CD8-positive, alpha-beta memory T cell (primary cell): ENCODE measurements at regions not wholly inside any gene's neighbourhood (a gene's known extent, or its start where the extent isn't known, plus 50 kb on each side); places are given as distances from the start of the nearest gene placed in this dataset.

Experiments
- CTCF ChIA-PET: fragments of 350-600 bp; sonication (Branson Sonifier 250); formaldehyde crosslinking; loops from one replicate; lab custom pipeline; 2021; ENCODE audit warnings: antibody characterized with exemption; lab: Charles Lee
- POLR2A ChIA-PET: fragments of 350-600 bp; sonication (Branson Sonifier 250); formaldehyde crosslinking; loops from one replicate; lab custom pipeline; 2021; ENCODE audit warnings: antibody characterized with exemption; lab: Charles Lee
- DNase-seq, 5 donors: peaks; one replicate each; pipeline versions ENCODE4 v3.0.0 to v3.0.0-alpha.2; 2020 to 2022; ENCODE audit warnings: mixed read lengths in 1 of 5
- H3K27ac ChIP-seq: one replicate; pipeline ENCODE4 v1.7.0; 2013; ENCODE audit warnings: low read depth, mild to moderate bottlenecking, low read length, moderate library complexity
- H3K27me3 ChIP-seq: 2 replicates; pipeline ENCODE4 v1.7.0; 2013; ENCODE audit warnings: low read length, mild to moderate bottlenecking; ENCODE audit not compliant: insufficient read depth, poor library complexity, severe bottlenecking
- H3K36me3 ChIP-seq: 2 replicates; pipeline ENCODE4 v1.7.0; 2013; ENCODE audit warnings: mild to moderate bottlenecking, low read length, moderate library complexity; ENCODE audit not compliant: insufficient read depth
- H3K4me1 ChIP-seq: 2 replicates; pipeline ENCODE4 v1.7.0; 2013; ENCODE audit warnings: mild to moderate bottlenecking, low read length, moderate library complexity; ENCODE audit not compliant: insufficient read depth
- H3K4me3 ChIP-seq: 2 replicates; pipeline ENCODE4 v1.7.0; 2013; ENCODE audit warnings: mild to moderate bottlenecking, low read length
- H3K9me3 ChIP-seq: 2 replicates; pipeline ENCODE4 v1.7.0; 2013; ENCODE audit warnings: mild to moderate bottlenecking, low read length
- H3K27ac Mint-ChIP-seq, 8 donors: one replicate each; pipeline ENCODE4 v1.8.0; 2020 to 2021; ENCODE audit warnings: mixed read lengths in 8 of 8, mild to moderate bottlenecking in 6 of 8, inconsistent platforms in 3 of 8, moderate library complexity in 3 of 8
- H3K27me3 Mint-ChIP-seq, 2 donors: one replicate each; pipeline ENCODE4 v1.8.0; 2020 to 2021; ENCODE audit warnings: mixed read lengths in 2 of 2, mild to moderate bottlenecking in 1 of 2, moderate library complexity in 1 of 2
- H3K36me3 Mint-ChIP-seq, 3 donors: one replicate each; pipeline ENCODE4 v1.8.0; 2020 to 2021; ENCODE audit warnings: mixed read lengths in 3 of 3, inconsistent platforms in 1 of 3, mild to moderate bottlenecking in 1 of 3
- H3K4me1 Mint-ChIP-seq, 3 donors: one replicate each; pipeline ENCODE4 v1.8.0; 2020 to 2021; ENCODE audit warnings: mixed read lengths in 3 of 3, inconsistent platforms in 1 of 3, mild to moderate bottlenecking in 1 of 3
- H3K4me3 Mint-ChIP-seq, 7 donors: one replicate each; pipeline ENCODE4 v1.8.0; 2020 to 2021; ENCODE audit warnings: mixed read lengths in 7 of 7, mild to moderate bottlenecking in 6 of 7, moderate library complexity in 4 of 7, inconsistent platforms in 2 of 7
- H3K9me3 Mint-ChIP-seq, 5 donors: one replicate each; pipeline ENCODE4 v1.8.0; 2020 to 2022; ENCODE audit warnings: mixed read lengths in 5 of 5, mild to moderate bottlenecking in 3 of 5, moderate library complexity in 2 of 5, inconsistent platforms in 1 of 5

- no peaks in the 10 kb centered on the region for H3K27me3 Mint-ChIP-seq
- H3K4me1 Mint-ChIP-seq: no peaks in the 10 kb centered on the region
- CTCF ChIA-PET: interaction anchor here (0.6 kb wide), 1 partner anchor 840 kb away, joined by 4 read pairs; no protein-coding TSS in a partner anchor
- Histone ChIP-seq H3K4me1 (no peaks in the 10 kb centered on the region), H3K27ac (no peak overlapping the region), H3K9me3 (no peaks in the 10 kb centered on the region), H3K4me3 (no peak overlapping the region), H3K36me3 (no peaks in the 10 kb centered on the region), H3K27me3 (no peaks in the 10 kb centered on the region)
- H3K36me3 Mint-ChIP-seq: no peaks in the 10 kb centered on the region
- H3K4me3 Mint-ChIP-seq: no peak overlapping the region
- no peaks in the 10 kb centered on the region for H3K9me3 Mint-ChIP-seq
- no peak for DNase-seq
- POLR2A ChIA-PET: no interaction called here
- H3K27ac Mint-ChIP-seq: no peak overlapping the region
Observed at GRCh38 chr12:24293549-24293948, 344.1 kb upstream of the SOX5 start.

GRCh38 chr12:24287963-24288362, 338.5 kb upstream of the SOX5 start:
- Histone ChIP-seq H3K27me3 (no peaks in the 10 kb centered on the region), H3K4me3 (no peak overlapping the region), H3K9me3 (no peaks in the 10 kb centered on the region), H3K36me3 (no peaks in the 10 kb centered on the region), H3K4me1 (no peaks in the 10 kb centered on the region), H3K27ac (no peak overlapping the region)
- Mint-ChIP-seq H3K27me3 (no peaks in the 10 kb centered on the region), H3K9me3 (peaks cover 0 to 2% (median 0%) of the 10 kb centered on the region in 5 donors), H3K4me3 (no peak overlapping the region), H3K36me3 (no peaks in the 10 kb centered on the region), H3K27ac (no peak overlapping the region), H3K4me1 (no peaks in the 10 kb centered on the region)
- DNase-seq: no peak
- ChIA-PET CTCF (no interaction called here), POLR2A (no interaction called here)

- no peak for DNase-seq
- no peak overlapping the region for H3K4me3 ChIP-seq
- H3K36me3 ChIP-seq: no peaks in the 10 kb centered on the region
- no peaks in the 10 kb centered on the region for H3K4me1 ChIP-seq
- Mint-ChIP-seq H3K9me3 (peaks cover 0 to 2% (median 0%) of the 10 kb centered on the region in 5 donors), H3K4me3 (no peak overlapping the region), H3K27me3 (no peaks in the 10 kb centered on the region), H3K4me1 (no peaks in the 10 kb centered on the region), H3K36me3 (no peaks in the 10 kb centered on the region), H3K27ac (no peak overlapping the region)
- H3K27me3 ChIP-seq: no peaks in the 10 kb centered on the region
- CTCF ChIA-PET: no interaction called here
- POLR2A ChIA-PET: no interaction called here
- H3K27ac ChIP-seq: no peak overlapping the region
- no peaks in the 10 kb centered on the region for H3K9me3 ChIP-seq
Observed at GRCh38 chr12:24285448-24285847, 336.0 kb upstream of the SOX5 start.

- H3K36me3 Mint-ChIP-seq: no peaks in the 10 kb centered on the region
- H3K4me1 Mint-ChIP-seq: no peaks in the 10 kb centered on the region
- H3K9me3 Mint-ChIP-seq: peaks cover 0 to 2% (median 0%) of the 10 kb centered on the region in 5 donors
- Histone ChIP-seq H3K36me3 (no peaks in the 10 kb centered on the region), H3K27me3 (no peaks in the 10 kb centered on the region), H3K9me3 (no peaks in the 10 kb centered on the region), H3K4me3 (no peak overlapping the region), H3K4me1 (no peaks in the 10 kb centered on the region), H3K27ac (no peak overlapping the region)
- no peak for DNase-seq
- ChIA-PET CTCF (no interaction called here), POLR2A (no interaction called here)
- H3K27me3 Mint-ChIP-seq: no peaks in the 10 kb centered on the region
- no peak overlapping the region for H3K4me3 Mint-ChIP-seq
- no peak overlapping the region for H3K27ac Mint-ChIP-seq
Observed at GRCh38 chr12:24281341-24281740, 331.9 kb upstream of the SOX5 start.

- Mint-ChIP-seq H3K27ac (no peak overlapping the region), H3K9me3 (peaks cover 0 to 2% (median 0%) of the 10 kb centered on the region in 5 donors), H3K4me1 (no peaks in the 10 kb centered on the region), H3K27me3 (no peaks in the 10 kb centered on the region), H3K4me3 (no peak overlapping the region), H3K36me3 (no peaks in the 10 kb centered on the region)
- Histone ChIP-seq H3K4me3 (no peak overlapping the region), H3K36me3 (no peaks in the 10 kb centered on the region), H3K9me3 (no peaks in the 10 kb centered on the region), H3K27me3 (no peaks in the 10 kb centered on the region), H3K4me1 (no peaks in the 10 kb centered on the region), H3K27ac (no peak overlapping the region)
- CTCF ChIA-PET: no interaction called here
- POLR2A ChIA-PET: no interaction called here
- no peak for DNase-seq
Observed at GRCh38 chr12:24280056-24280842, 330.8 kb upstream of the SOX5 start.

GRCh38 chr12:24278832-24279231, 329.4 kb upstream of the SOX5 start:
- Histone ChIP-seq H3K27ac (no peak overlapping the region), H3K27me3 (no peaks in the 10 kb centered on the region), H3K9me3 (no peaks in the 10 kb centered on the region), H3K4me3 (no peak overlapping the region), H3K36me3 (no peaks in the 10 kb centered on the region), H3K4me1 (no peaks in the 10 kb centered on the region)
- H3K27me3 Mint-ChIP-seq: peaks cover 0 to 4% of the 10 kb centered on the region in 2 donors
- DNase-seq: no peak
- ChIA-PET CTCF (no interaction called here), POLR2A (no interaction called here)
- no peaks in the 10 kb centered on the region for H3K36me3 Mint-ChIP-seq
- H3K4me1 Mint-ChIP-seq: no peaks in the 10 kb centered on the region
- no peak overlapping the region for H3K4me3 Mint-ChIP-seq
- no peak overlapping the region for H3K27ac Mint-ChIP-seq
- peaks cover 0 to under 1% (median 0%) of the 10 kb centered on the region in 5 donors for H3K9me3 Mint-ChIP-seq

GRCh38 chr12:24270965-24271364, 321.5 kb upstream of the SOX5 start:
- Histone ChIP-seq H3K9me3 (no peaks in the 10 kb centered on the region), H3K4me1 (no peaks in the 10 kb centered on the region), H3K36me3 (no peaks in the 10 kb centered on the region), H3K4me3 (no peak overlapping the region), H3K27ac (no peak overlapping the region), H3K27me3 (no peaks in the 10 kb centered on the region)
- Mint-ChIP-seq H3K4me3 (no peak overlapping the region), H3K9me3 (no peaks in the 10 kb centered on the region), H3K27me3 (peaks cover 0 to 4% of the 10 kb centered on the region in 2 donors), H3K36me3 (no peaks in the 10 kb centered on the region), H3K27ac (no peak overlapping the region), H3K4me1 (no peaks in the 10 kb centered on the region)
- CTCF ChIA-PET: no interaction called here
- POLR2A ChIA-PET: no interaction called here
- DNase-seq: no peak

GRCh38 chr12:24270464-24270863, 321.0 kb upstream of the SOX5 start:
- no peak overlapping the region for H3K4me3 Mint-ChIP-seq
- Histone ChIP-seq H3K4me3 (no peak overlapping the region), H3K4me1 (no peaks in the 10 kb centered on the region), H3K27ac (no peak overlapping the region), H3K36me3 (no peaks in the 10 kb centered on the region), H3K27me3 (no peaks in the 10 kb centered on the region), H3K9me3 (no peaks in the 10 kb centered on the region)
- no peaks in the 10 kb centered on the region for H3K9me3 Mint-ChIP-seq
- peaks cover 0 to 4% of the 10 kb centered on the region in 2 donors for H3K27me3 Mint-ChIP-seq
- no peaks in the 10 kb centered on the region for H3K36me3 Mint-ChIP-seq
- ChIA-PET CTCF (no interaction called here), POLR2A (no interaction called here)
- H3K4me1 Mint-ChIP-seq: no peaks in the 10 kb centered on the region
- H3K27ac Mint-ChIP-seq: no peak overlapping the region
- DNase-seq: no peak
